Fibroblast of lung (primary cell): ENCODE measurements at regions not wholly inside any gene's neighbourhood (a gene's known extent, or its start where the extent isn't known, plus 50 kb on each side); places are given as distances from the start of the nearest gene placed in this dataset.

Experiments
- CTCF ChIP-seq, 2 donors: IDR thresholded peaks in 1 of 2; conservative IDR thresholded peaks in 1 of 2; 1 replicate in 1 of 2; 2 replicates in 1 of 2; pipeline ENCODE4 v1.5.1; 2011 to 2012; ENCODE audit warnings: low read length in 2 of 2, control low read depth in 1 of 2, inconsistent platforms in 1 of 2, low read depth in 1 of 2, mild to moderate bottlenecking in 1 of 2
- EZH2 ChIP-seq: IDR thresholded peaks from 2 replicates; pipeline ENCODE4 v1.5.1; 2012; ENCODE audit warnings: low read length, control low read depth, mild to moderate bottlenecking; ENCODE audit errors: missing control alignments

- no peak for TF ChIP-seq CTCF (conservative IDR thresholded peaks at IDR 0.05 in 1 of 2, IDR thresholded peaks at IDR 0.05 in 1 of 2; ENCODE audit: low read depth in 1 of 2, low read length in 2 of 2)
- no peak for TF ChIP-seq EZH2
These were observed 189.1 kb upstream of the DTNA start for GRCh38 chr18:34521040-34521439.
